ENCODE measurements at regions not wholly inside any gene's neighbourhood (a gene's known extent, or its start where the extent isn't known, plus 50 kb on each side); places are given as distances from the start of the nearest gene placed in this dataset.

- H3K27me3 Mint-ChIP-seq (ENCODE audit: unreplicated experiment) = peaks cover 2% of the 10 kb centered on the region
- no peak for DNase-seq (ENCODE audit: low spot score)
- TF ChIP-seq CTCF (IDR thresholded peaks at IDR 0.05; ENCODE audit: unreplicated experiment) = no peak
Observed at GRCh38 chr15:91422797-91423196, 322.7 kb downstream of the SV2B start.

GRCh38 chr15:91424001-91424400 lies 323.9 kb downstream of the SV2B start:
- H3K4me3 Mint-ChIP-seq (ENCODE audit: unreplicated experiment) = no peak overlapping the region
- peaks cover 2% of the 10 kb centered on the region for H3K27me3 Mint-ChIP-seq (ENCODE audit: unreplicated experiment)
- H3K27ac Mint-ChIP-seq (ENCODE audit: unreplicated experiment) = no peak overlapping the region
- no peaks in the 10 kb centered on the region for H3K36me3 Mint-ChIP-seq (ENCODE audit: low read depth, unreplicated experiment)
- no peaks in the 10 kb centered on the region for H3K4me1 Mint-ChIP-seq (ENCODE audit: unreplicated experiment)
- TF ChIP-seq CTCF (IDR thresholded peaks at IDR 0.05; ENCODE audit: unreplicated experiment) = no peak
- DNase-seq (ENCODE audit: low spot score) = no peak
- no peaks in the 10 kb centered on the region for H3K9me3 Mint-ChIP-seq (ENCODE audit: unreplicated experiment)

More at GRCh38 chr15:91422797-91423196, 322.7 kb downstream of the SV2B start:
- no peaks in the 10 kb centered on the region for H3K9me3 Mint-ChIP-seq (ENCODE audit: unreplicated experiment)
- H3K4me3 Mint-ChIP-seq (ENCODE audit: unreplicated experiment) = no peak overlapping the region
- no peak overlapping the region for H3K27ac Mint-ChIP-seq (ENCODE audit: unreplicated experiment)
- no peaks in the 10 kb centered on the region for H3K4me1 Mint-ChIP-seq (ENCODE audit: unreplicated experiment)
- H3K36me3 Mint-ChIP-seq (ENCODE audit: low read depth, unreplicated experiment) = no peaks in the 10 kb centered on the region

GRCh38 chr15:91426412-91426811 lies 326.4 kb downstream of the SV2B start:
- Mint-ChIP-seq H3K4me1 (ENCODE audit: unreplicated experiment) (peaks cover 4% of the 10 kb centered on the region), H3K9me3 (ENCODE audit: unreplicated experiment) (no peaks in the 10 kb centered on the region), H3K27me3 (ENCODE audit: unreplicated experiment) (no peaks in the 10 kb centered on the region), H3K4me3 (ENCODE audit: unreplicated experiment) (no peak overlapping the region), H3K27ac (ENCODE audit: unreplicated experiment) (no peak overlapping the region), H3K36me3 (ENCODE audit: low read depth, unreplicated experiment) (no peaks in the 10 kb centered on the region)
- TF ChIP-seq CTCF (IDR thresholded peaks at IDR 0.05; ENCODE audit: unreplicated experiment) = no peak
- no peak for DNase-seq (ENCODE audit: low spot score)

- H3K27ac Mint-ChIP-seq (ENCODE audit: unreplicated experiment) = no peak overlapping the region
- no peaks in the 10 kb centered on the region for H3K27me3 Mint-ChIP-seq (ENCODE audit: unreplicated experiment)
- H3K36me3 Mint-ChIP-seq (ENCODE audit: low read depth, unreplicated experiment) = no peaks in the 10 kb centered on the region
- no peak overlapping the region for H3K4me3 Mint-ChIP-seq (ENCODE audit: unreplicated experiment)
- no peak for TF ChIP-seq CTCF (IDR thresholded peaks at IDR 0.05; ENCODE audit: unreplicated experiment)
- no peaks in the 10 kb centered on the region for H3K9me3 Mint-ChIP-seq (ENCODE audit: unreplicated experiment)
- peaks cover 4% of the 10 kb centered on the region for H3K4me1 Mint-ChIP-seq (ENCODE audit: unreplicated experiment)
- no peak for DNase-seq (ENCODE audit: low spot score)
Observed at GRCh38 chr15:91429973-91430372, 329.9 kb downstream of the SV2B start.

- Mint-ChIP-seq H3K4me1 (ENCODE audit: unreplicated experiment) (peaks cover 4% of the 10 kb centered on the region), H3K27me3 (ENCODE audit: unreplicated experiment) (no peaks in the 10 kb centered on the region), H3K36me3 (ENCODE audit: low read depth, unreplicated experiment) (no peaks in the 10 kb centered on the region), H3K4me3 (ENCODE audit: unreplicated experiment) (no peak overlapping the region), H3K9me3 (ENCODE audit: unreplicated experiment) (no peaks in the 10 kb centered on the region), H3K27ac (ENCODE audit: unreplicated experiment) (no peak overlapping the region)
- no peak for TF ChIP-seq CTCF (IDR thresholded peaks at IDR 0.05; ENCODE audit: unreplicated experiment)
- no peak for DNase-seq (ENCODE audit: low spot score)
Observed at GRCh38 chr15:91431041-91431715, 331.1 kb downstream of the SV2B start.
